ENCODE measurements at regions not wholly inside any gene's neighbourhood (a gene's known extent, or its start where the extent isn't known, plus 50 kb on each side); places are given as distances from the start of the nearest gene placed in this dataset.

DNA sequence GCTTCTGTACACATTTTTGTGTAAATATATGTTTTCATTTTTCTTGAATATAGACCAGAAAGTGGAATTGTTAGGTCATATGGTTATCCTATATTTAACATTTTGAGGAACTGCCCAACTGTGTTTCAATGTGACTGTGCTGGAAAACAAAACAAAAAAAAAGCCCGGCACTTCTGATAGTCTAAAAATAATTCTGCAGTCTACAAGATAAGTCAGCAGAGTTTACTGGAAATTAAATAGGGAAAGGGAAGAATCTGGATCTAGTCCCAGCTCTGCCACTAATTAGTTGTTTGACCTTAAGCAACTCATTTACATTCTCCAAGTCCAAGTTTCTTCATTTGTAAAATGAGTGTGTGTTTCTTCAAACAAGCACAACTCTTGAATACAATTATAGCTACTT, 869.1 kb upstream of the B3GALT2 start:
- TF ChIP-seq, protein P1, sequence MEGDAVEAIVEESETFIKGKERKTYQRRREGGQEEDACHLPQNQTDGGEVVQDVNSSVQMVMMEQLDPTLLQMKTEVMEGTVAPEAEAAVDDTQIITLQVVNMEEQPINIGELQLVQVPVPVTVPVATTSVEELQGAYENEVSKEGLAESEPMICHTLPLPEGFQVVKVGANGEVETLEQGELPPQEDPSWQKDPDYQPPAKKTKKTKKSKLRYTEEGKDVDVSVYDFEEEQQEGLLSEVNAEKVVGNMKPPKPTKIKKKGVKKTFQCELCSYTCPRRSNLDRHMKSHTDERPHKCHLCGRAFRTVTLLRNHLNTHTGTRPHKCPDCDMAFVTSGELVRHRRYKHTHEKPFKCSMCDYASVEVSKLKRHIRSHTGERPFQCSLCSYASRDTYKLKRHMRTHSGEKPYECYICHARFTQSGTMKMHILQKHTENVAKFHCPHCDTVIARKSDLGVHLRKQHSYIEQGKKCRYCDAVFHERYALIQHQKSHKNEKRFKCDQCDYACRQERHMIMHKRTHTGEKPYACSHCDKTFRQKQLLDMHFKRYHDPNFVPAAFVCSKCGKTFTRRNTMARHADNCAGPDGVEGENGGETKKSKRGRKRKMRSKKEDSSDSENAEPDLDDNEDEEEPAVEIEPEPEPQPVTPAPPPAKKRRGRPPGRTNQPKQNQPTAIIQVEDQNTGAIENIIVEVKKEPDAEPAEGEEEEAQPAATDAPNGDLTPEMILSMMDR (IDR thresholded peaks at IDR 0.05 in 4 of 5, conservative IDR thresholded peaks at IDR 0.05 in 1 of 5) = no peak
- TF ChIP-seq POLR2A (IDR thresholded peaks at IDR 0.05) = no peak
